GM23338 (cell line): ENCODE measurements at regions not wholly inside any gene's neighbourhood (a gene's known extent, or its start where the extent isn't known, plus 50 kb on each side); places are given as distances from the start of the nearest gene placed in this dataset.
"Not testable (repeated sequence)": the region's sequence is repeated elsewhere in the genome, so short reads cannot be mapped to it uniquely, and the experiment has no call there.

ENCODE experiments used
- CREB1 ChIP-seq: fragments of 250-450 bp; sonication (Bioruptor Pico); IDR thresholded peaks from 2 replicates; pipeline ENCODE4 v1.5.0; 2020; ENCODE audit warnings: low read depth, mild to moderate bottlenecking, moderate library complexity
- CTCF ChIP-seq, 2 experiments: fragments of 200-600 bp in 1 of 2; sonication (generic) in 1 of 2; conservative IDR thresholded peaks; 2 replicates each; pipeline versions ENCODE4 v1.5.1 to v1.6.1; 2016 to 2017; ENCODE audit warnings: antibody characterized with exemption in 2 of 2, low read depth in 2 of 2, mild to moderate bottlenecking in 2 of 2, moderate library complexity in 1 of 2
- ETS1 ChIP-seq: IDR thresholded peaks from 2 replicates; pipeline ENCODE4 v1.6.1; 2016; ENCODE audit warnings: antibody characterized with exemption
- EZH2 ChIP-seq: fragments of 200-600 bp; sonication (generic); IDR thresholded peaks from one replicate; pipeline ENCODE4 v1.8.0; 2017; ENCODE audit warnings: antibody characterized with exemption, mild to moderate bottlenecking, low read depth; ENCODE audit not compliant: unreplicated experiment
- EZH2phosphoT487 ChIP-seq: fragments of 200-600 bp; sonication (generic); IDR thresholded peaks from one replicate; pipeline ENCODE4 v1.8.1; 2018; ENCODE audit warnings: antibody characterized with exemption; ENCODE audit not compliant: unreplicated experiment
- JUNB ChIP-seq: IDR thresholded peaks from one replicate; pipeline ENCODE4 v1.6.1; 2016; ENCODE audit warnings: antibody characterized with exemption; ENCODE audit not compliant: unreplicated experiment
- POLR2AphosphoS5 ChIP-seq: IDR thresholded peaks from 2 replicates; pipeline ENCODE4 v1.6.1; 2016; ENCODE audit warnings: antibody characterized with exemption, low read depth
- REST ChIP-seq: IDR thresholded peaks from one replicate; pipeline ENCODE4 v1.6.1; 2018; ENCODE audit warnings: antibody characterized with exemption; ENCODE audit not compliant: unreplicated experiment
- STAT1 ChIP-seq: IDR thresholded peaks from one replicate; pipeline ENCODE4 v1.6.1; 2016; ENCODE audit warnings: antibody characterized with exemption; ENCODE audit not compliant: unreplicated experiment
- ZNF331 ChIP-seq: fragments of 250-450 bp; sonication (Bioruptor Pico); IDR thresholded peaks from 2 replicates; pipeline ENCODE4 v1.5.0; 2020; ENCODE audit warnings: low read depth, mild to moderate bottlenecking, moderate library complexity

GRCh38 chr17:27210809-27211208 is 83.1 kb upstream of the WSB1 start:
- TF ChIP-seq REST; CTCF (conservative IDR thresholded peaks at IDR 0.05; ENCODE audit: low read depth in 2 of 2); EZH2; EZH2phosphoT487; POLR2AphosphoS5; STAT1; CREB1 (CRISPR knock-in tag); ZNF331 (CRISPR knock-in tag); ETS1; JUNB: not testable (repeated sequence)
